HL-60 (cell line): ENCODE measurements at regions not wholly inside any gene's neighbourhood (a gene's known extent, or its start where the extent isn't known, plus 50 kb on each side); places are given as distances from the start of the nearest gene placed in this dataset.

ENCODE experiments used
- CTCF ChIP-seq: IDR thresholded peaks from one replicate; pipeline ENCODE4 v1.5.1; 2011; ENCODE audit warnings: low read length, control low read depth, inconsistent platforms; ENCODE audit not compliant: insufficient read depth
- GABPA ChIP-seq: IDR thresholded peaks from 2 replicates; pipeline ENCODE4 v1.6.1; 2012; ENCODE audit warnings: low read depth
- POLR2AphosphoS5 ChIP-seq: IDR thresholded peaks from 2 replicates; pipeline ENCODE4 v1.6.1; 2012; ENCODE audit warnings: low read depth
- REST ChIP-seq: IDR thresholded peaks from 2 replicates; pipeline ENCODE4 v1.6.1; 2012; ENCODE audit warnings: low read depth; ENCODE audit not compliant: insufficient replicate concordance

GRCh38 chr1:5231541-5232315 is 577.3 kb downstream of the AJAP1 start:
- TF ChIP-seq CTCF, result no peak
- no peak for TF ChIP-seq POLR2AphosphoS5
- TF ChIP-seq GABPA, result no peak
- no peak for TF ChIP-seq REST
